ENCODE measurements at regions not wholly inside any gene's neighbourhood (a gene's known extent, or its start where the extent isn't known, plus 50 kb on each side); places are given as distances from the start of the nearest gene placed in this dataset.

- DNase-seq = no peak
- Histone ChIP-seq H3K4me3 (no peak overlapping the region), H3K27me3 (no peaks in the 10 kb centered on the region), H3K27ac (no peak overlapping the region), H3K4me1 (peaks cover 0 to 19% (median 0%) of the 10 kb centered on the region in 4 donors), H3K36me3 (no peaks in the 10 kb centered on the region), H3K9me3 (no peaks in the 10 kb centered on the region)
- in situ Hi-C loops (cut with MboI; ENCODE audit: low pct_ligation_motif_present in 1 of 4, low pct_unique_long_range_greater_than_20kb in 1 of 4, low sequenced_read_pairs in 3 of 4) = loop anchor here in 3 of 4 donors (25.0 kb wide), 1 partner anchor 472 kb away; no protein-coding TSS in a partner anchor
- TF ChIP-seq POLR2AphosphoS5 (IDR thresholded peaks at IDR 0.05) (no peak), CTCF (IDR thresholded peaks at IDR 0.05) (no peak), EP300 (IDR thresholded peaks at IDR 0.05; ENCODE audit: low read depth) (no peak), POLR2A (IDR thresholded peaks at IDR 0.05) (no peak)
- WGBS, 2 donors (ENCODE audit: low coverage in 1 of 2) = 86 to 94% methylated on average over 1 of the region's 1 CpG
- intact Hi-C loops (cut with DNase I; ENCODE audit: low total_unique reads) = no loop called here
Measured at GRCh38 chr4:71240094-71240493, 98.7 kb upstream of the SLC4A4 start.

- no peak for DNase-seq
- no peaks in the 10 kb centered on the region for H3K36me3 ChIP-seq
- in situ Hi-C loops (cut with MboI; ENCODE audit: low pct_ligation_motif_present in 1 of 4, low pct_unique_long_range_greater_than_20kb in 1 of 4, low sequenced_read_pairs in 3 of 4) (loop anchor here in 3 of 4 donors (25.0 kb wide), 1 partner anchor 471 kb away; no protein-coding TSS in a partner anchor), intact Hi-C loops (cut with DNase I; ENCODE audit: low total_unique reads) (no loop called here)
- TF ChIP-seq EP300 (IDR thresholded peaks at IDR 0.05; ENCODE audit: low read depth) = no peak
- TF ChIP-seq POLR2AphosphoS5 (IDR thresholded peaks at IDR 0.05) = no peak
- no peak for TF ChIP-seq CTCF (IDR thresholded peaks at IDR 0.05)
- no peak for TF ChIP-seq POLR2A (IDR thresholded peaks at IDR 0.05)
- H3K4me1 ChIP-seq = peaks cover 0 to 19% (median 0%) of the 10 kb centered on the region in 4 donors
- H3K27ac ChIP-seq = peak overlapping the region in 1 of 4 donors; percentile 26
- WGBS, 2 donors (ENCODE audit: low coverage in 1 of 2) = 50 to 60% methylated on average over 8 of the region's 8 CpGs
- H3K4me3 ChIP-seq = no peak overlapping the region
- H3K9me3 ChIP-seq = no peaks in the 10 kb centered on the region
- H3K27me3 ChIP-seq = no peaks in the 10 kb centered on the region
Measured at GRCh38 chr4:71241501-71242288, 97.1 kb upstream of the SLC4A4 start.

GRCh38 chr4:71243091-71243833, 95.6 kb upstream of the SLC4A4 start:
- TF ChIP-seq EP300 (IDR thresholded peaks at IDR 0.05; ENCODE audit: low read depth) (no peak), CTCF (IDR thresholded peaks at IDR 0.05) (no peak), POLR2A (IDR thresholded peaks at IDR 0.05) (no peak), POLR2AphosphoS5 (IDR thresholded peaks at IDR 0.05) (no peak)
- Histone ChIP-seq H3K27ac (no peak overlapping the region), H3K9me3 (no peaks in the 10 kb centered on the region), H3K36me3 (no peaks in the 10 kb centered on the region), H3K4me1 (peaks cover 0 to 19% (median 0%) of the 10 kb centered on the region in 4 donors), H3K4me3 (no peak overlapping the region), H3K27me3 (no peaks in the 10 kb centered on the region)
- 79 to 91% methylated on average over 2 to 3 of the region's 3 CpGs for WGBS, 2 donors (ENCODE audit: low coverage in 1 of 2)
- in situ Hi-C loops (cut with MboI; ENCODE audit: low pct_ligation_motif_present in 1 of 4, low pct_unique_long_range_greater_than_20kb in 1 of 4, low sequenced_read_pairs in 3 of 4) (loop anchor here in 3 of 4 donors (25.0 kb wide), 1 partner anchor 469 kb away; no protein-coding TSS in a partner anchor), intact Hi-C loops (cut with DNase I; ENCODE audit: low total_unique reads) (no loop called here)
- DNase-seq = no peak

GRCh38 chr4:71247706-71248105, 91.1 kb upstream of the SLC4A4 start:
- Histone ChIP-seq H3K4me1 (no peaks in the 10 kb centered on the region), H3K27ac (no peak overlapping the region), H3K4me3 (no peak overlapping the region), H3K36me3 (no peaks in the 10 kb centered on the region), H3K27me3 (no peaks in the 10 kb centered on the region), H3K9me3 (no peaks in the 10 kb centered on the region)
- no peak for TF ChIP-seq POLR2A (IDR thresholded peaks at IDR 0.05)
- in situ Hi-C loops (cut with MboI; ENCODE audit: low pct_ligation_motif_present in 1 of 4, low pct_unique_long_range_greater_than_20kb in 1 of 4, low sequenced_read_pairs in 3 of 4) = loop anchor here in 3 of 4 donors (25.0 kb wide), 1 partner anchor 465 kb away; no protein-coding TSS in a partner anchor
- WGBS, 2 donors (ENCODE audit: low coverage in 1 of 2) = 80 to 90% methylated on average over 3 to 5 of the region's 5 CpGs
- intact Hi-C loops (cut with DNase I; ENCODE audit: low total_unique reads) = no loop called here
- DNase-seq = no peak
